ENCODE measurements at regions not wholly inside any gene's neighbourhood (a gene's known extent, or its start where the extent isn't known, plus 50 kb on each side); places are given as distances from the start of the nearest gene placed in this dataset.

GRCh38 chr13:64186503-64187250 lies 2771.0 kb upstream of the PCDH20 start:
- DNase-seq (peak; percentile 2), ATAC-seq (ENCODE audit: low read depth) (no peak)
- Histone ChIP-seq H3K36me3 (ENCODE audit: control insufficient read depth, insufficient read depth, low read length) (no peaks in the 10 kb centered on the region), H3K18ac (ENCODE audit: low read depth, low read length) (no peak overlapping the region), H3K4me3 (ENCODE audit: insufficient read depth, low read depth, low read length) (no peak overlapping the region), H2AK9ac (replicated peaks; ENCODE audit: low read depth, low read length, poor library complexity) (no peak overlapping the region), H3K9me3 (ENCODE audit: control insufficient read depth, insufficient read depth, low read length) (no peaks in the 10 kb centered on the region), H3K79me1 (ENCODE audit: low read depth in 1 of 2, low read length in 2 of 2) (no peaks in the 10 kb centered on the region), H4K8ac (ENCODE audit: low read depth in 2 of 2, low read length in 2 of 2) (no peak overlapping the region), H3K9ac (ENCODE audit: low read depth, low read length) (no peak overlapping the region), H3K23ac (ENCODE audit: low read depth, low read length) (no peak overlapping the region), H2BK20ac (ENCODE audit: low read depth, low read length) (no peak overlapping the region), H2BK120ac (ENCODE audit: low read depth, low read length) (no peak overlapping the region), H3K4me2 (ENCODE audit: low read depth, low read length) (no peak overlapping the region), H3K27me3 (ENCODE audit: control insufficient read depth, insufficient read depth, low read length) (no peaks in the 10 kb centered on the region), H2BK15ac (ENCODE audit: low read depth, low read length) (no peak overlapping the region), H3K9me1 (ENCODE audit: insufficient read depth, low read length) (no peaks in the 10 kb centered on the region), H3K27ac (ENCODE audit: insufficient read depth, low read length) (no peak overlapping the region), H4K20me1 (ENCODE audit: insufficient read depth, low read length) (no peaks in the 10 kb centered on the region), H4K5ac (ENCODE audit: low read depth, low read length) (no peak overlapping the region), H3K56ac (ENCODE audit: extremely low read depth, insufficient read depth, low read length) (no peak overlapping the region), H4K91ac (ENCODE audit: insufficient read depth, low read depth, low read length) (no peak overlapping the region), H2BK5ac (ENCODE audit: low read depth, low read length, poor library complexity, severe bottlenecking) (no peak overlapping the region), H2AK5ac (ENCODE audit: low read depth, low read length) (no peak overlapping the region), H3K14ac (replicated peaks; ENCODE audit: low read depth, low read length) (no peak overlapping the region), H3K4ac (ENCODE audit: low read depth, low read length) (no peak overlapping the region), H2AFZ (replicated peaks; ENCODE audit: low read length, poor library complexity) (no peak overlapping the region), H3K4me1 (ENCODE audit: control insufficient read depth, insufficient read depth, low read length) (no peaks in the 10 kb centered on the region)
- ChIA-PET POLR2A (ENCODE audit: unreplicated experiment) (no interaction called here), CTCF (no interaction called here)
- dilution Hi-C loops (cut with HindIII; ENCODE audit: low sequenced_read_pairs, unreplicated experiment) = no loop called here
- no CpG with 5 or more reads among the region's 2 CpGs for WGBS, 2 experiments (ENCODE audit: extremely low coverage in 2 of 2, insufficient read length in 1 of 2)
- 0 out of 2 replicates have a peak, but pooled peaks have one; percentile 23 for TF ChIP-seq CEBPB (IDR thresholded peaks at IDR 0.05; ENCODE audit: low read depth, low read length)
- TF ChIP-seq POLR2A (IDR thresholded peaks at IDR 0.05; ENCODE audit: low read depth, low read length) = no peak
- TF ChIP-seq CHD1 (IDR thresholded peaks at IDR 0.05; ENCODE audit: low read depth, low read length) = no peak
- TF ChIP-seq RAD21 (IDR thresholded peaks at IDR 0.05; ENCODE audit: low read length) = no peak
- no peak for TF ChIP-seq MAZ (IDR thresholded peaks at IDR 0.05; ENCODE audit: borderline replicate concordance, low read depth, low read length)
- in situ Hi-C loops (cut with MboI; ENCODE audit: low sequenced_read_pairs) = no loop called here
- BruUV-seq (replicated peaks) = no TSS peak
- intact Hi-C loops (cut with micrococcal nuclease) = loop anchor here (10.0 kb wide), 1 partner anchor 168 kb away; no protein-coding TSS in a partner anchor
